Keratinocyte (primary cell): ENCODE measurements at regions not wholly inside any gene's neighbourhood (a gene's known extent, or its start where the extent isn't known, plus 50 kb on each side); places are given as distances from the start of the nearest gene placed in this dataset.

ENCODE experiments used
- DNase-seq: peaks from one replicate; pipeline ENCODE4 v3.0.0-alpha.2; 2011; ENCODE audit warnings: low read depth, missing footprints, low spot score
- FAIRE-seq: peaks from 2 replicates; lab custom pipeline; 2011; peaks lifted over from hg19 to GRCh38; lab: Jason Lieb, UNC
- H2AFZ ChIP-seq: 2 replicates; pipeline ENCODE4 v1.6.0; 2012; ENCODE audit warnings: low read length, control low read depth, inconsistent platforms; ENCODE audit not compliant: control insufficient read depth
- H3K27ac ChIP-seq: 2 replicates; pipeline ENCODE4 v1.5.1; 2011; ENCODE audit warnings: low read length; ENCODE audit not compliant: control insufficient read depth, insufficient read depth
- H3K27me3 ChIP-seq: 3 replicates; pipeline ENCODE4 v1.6.0; 2011; ENCODE audit warnings: low read length; ENCODE audit not compliant: control insufficient read depth, insufficient read depth; ENCODE audit errors: extremely low read depth
- H3K36me3 ChIP-seq, 2 experiments: 2 replicates in 1 of 2; 3 replicates in 1 of 2; pipeline ENCODE4 v1.5.1; 2011; ENCODE audit warnings: low read length in 2 of 2, mild to moderate bottlenecking in 1 of 2; ENCODE audit not compliant: control insufficient read depth in 2 of 2, insufficient read depth in 2 of 2; ENCODE audit errors: extremely low read depth in 1 of 2
- H3K4me1 ChIP-seq: 3 replicates; pipeline ENCODE4 v1.5.1; 2011; ENCODE audit warnings: low read length; ENCODE audit not compliant: control insufficient read depth, insufficient read depth; ENCODE audit errors: extremely low read depth
- H3K4me2 ChIP-seq: 3 replicates; pipeline ENCODE4 v1.6.0; 2011; ENCODE audit warnings: low read depth, low read length; ENCODE audit not compliant: control insufficient read depth, insufficient read depth; ENCODE audit errors: extremely low read depth
- H3K4me3 ChIP-seq, 3 experiments: fragments of 200-600 bp in 1 of 3; sonication (generic) in 1 of 3; 2 replicates in 2 of 3; 3 replicates in 1 of 3; pipeline ENCODE4 v1.5.1; 2011 to 2016; ENCODE audit warnings: low read length in 3 of 3, mild to moderate bottlenecking in 3 of 3, control low read depth in 2 of 3, inconsistent platforms in 1 of 3, low read depth in 1 of 3, mixed read lengths in 1 of 3, mixed run types in 1 of 3, moderate library complexity in 1 of 3; ENCODE audit not compliant: control insufficient read depth in 2 of 3, insufficient read depth in 2 of 3; ENCODE audit errors: extremely low read depth in 1 of 3
- H3K79me2 ChIP-seq: 2 replicates; pipeline ENCODE4 v1.6.0; 2012; ENCODE audit warnings: low read length; ENCODE audit not compliant: control insufficient read depth, insufficient read depth
- H3K9ac ChIP-seq: 3 replicates; pipeline ENCODE4 v1.6.0; 2011; ENCODE audit warnings: low read length; ENCODE audit not compliant: control insufficient read depth, insufficient read depth; ENCODE audit errors: extremely low read depth
- H3K9me1 ChIP-seq: 3 replicates; pipeline ENCODE4 v1.6.0; 2011; ENCODE audit warnings: low read length; ENCODE audit not compliant: control insufficient read depth, insufficient read depth; ENCODE audit errors: extremely low read depth
- H3K9me3 ChIP-seq: 2 replicates; pipeline ENCODE4 v1.5.1; 2012; ENCODE audit warnings: low read depth, low read length; ENCODE audit not compliant: control insufficient read depth
- H4K20me1 ChIP-seq: 3 replicates; pipeline ENCODE4 v1.6.0; 2011; ENCODE audit warnings: low read length; ENCODE audit not compliant: control insufficient read depth, insufficient read depth; ENCODE audit errors: extremely low read depth
- EZH2 ChIP-seq: IDR thresholded peaks from one replicate; pipeline ENCODE4 v1.6.1; 2012; ENCODE audit warnings: inconsistent platforms, mild to moderate bottlenecking, low read length, moderate library complexity
- dilution Hi-C: fragments of 300-500 bp; cut with MboI; formaldehyde crosslinking; loops from one replicate; pipeline ENCODE4 v1.7.0; 2020; ENCODE audit warnings: low sequenced_read_pairs; ENCODE audit not compliant: extremely low pct_ligation_motif_present
- TF ChIP-seq, protein P1 (sequence below), 3 experiments: IDR thresholded peaks in 1 of 3; conservative IDR thresholded peaks in 1 of 3; optimal IDR thresholded peaks in 1 of 3; 2 replicates in 2 of 3; 3 replicates in 1 of 3; pipeline versions ENCODE3 to v1.5.1; 2011; ENCODE audit warnings: low read length in 3 of 3, mild to moderate bottlenecking in 3 of 3, moderate library complexity in 2 of 3, control low read depth in 1 of 3, inconsistent platforms in 1 of 3; ENCODE audit not compliant: insufficient read depth in 2 of 3; ENCODE audit errors: extremely low read depth in 1 of 3

DNA sequence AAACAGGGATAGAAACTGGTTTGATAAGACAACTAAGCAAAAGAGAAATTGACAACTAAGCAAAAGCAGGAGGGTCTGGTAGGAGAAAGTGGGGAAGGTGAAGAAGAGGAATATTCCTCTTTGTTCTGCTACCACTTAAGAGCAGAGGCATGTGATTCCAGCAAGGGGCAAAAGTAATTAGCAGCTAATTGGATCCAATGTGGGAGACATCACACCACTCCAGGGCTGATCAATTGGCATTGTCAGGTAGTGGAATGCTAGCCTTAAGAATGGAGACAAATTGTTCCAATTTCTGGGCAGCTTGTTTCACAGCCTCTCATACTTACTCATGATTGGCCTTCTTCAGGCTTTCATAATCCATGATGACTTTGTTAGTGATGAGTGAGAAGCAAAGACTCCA is 547.1 kb upstream of the GCFC2 start:
- Histone ChIP-seq H3K27ac (no peak overlapping the region), H3K79me2 (no peaks in the 10 kb centered on the region), H2AFZ (no peak overlapping the region), H3K4me3 (no peak overlapping the region), H3K27me3 (no peaks in the 10 kb centered on the region), H4K20me1 (no peaks in the 10 kb centered on the region), H3K4me2 (no peak overlapping the region), H3K4me1 (no peaks in the 10 kb centered on the region), H3K9me1 (no peaks in the 10 kb centered on the region), H3K9ac (no peak overlapping the region), H3K36me3 (no peaks in the 10 kb centered on the region), H3K9me3 (no peaks in the 10 kb centered on the region)
- TF ChIP-seq, protein P1, sequence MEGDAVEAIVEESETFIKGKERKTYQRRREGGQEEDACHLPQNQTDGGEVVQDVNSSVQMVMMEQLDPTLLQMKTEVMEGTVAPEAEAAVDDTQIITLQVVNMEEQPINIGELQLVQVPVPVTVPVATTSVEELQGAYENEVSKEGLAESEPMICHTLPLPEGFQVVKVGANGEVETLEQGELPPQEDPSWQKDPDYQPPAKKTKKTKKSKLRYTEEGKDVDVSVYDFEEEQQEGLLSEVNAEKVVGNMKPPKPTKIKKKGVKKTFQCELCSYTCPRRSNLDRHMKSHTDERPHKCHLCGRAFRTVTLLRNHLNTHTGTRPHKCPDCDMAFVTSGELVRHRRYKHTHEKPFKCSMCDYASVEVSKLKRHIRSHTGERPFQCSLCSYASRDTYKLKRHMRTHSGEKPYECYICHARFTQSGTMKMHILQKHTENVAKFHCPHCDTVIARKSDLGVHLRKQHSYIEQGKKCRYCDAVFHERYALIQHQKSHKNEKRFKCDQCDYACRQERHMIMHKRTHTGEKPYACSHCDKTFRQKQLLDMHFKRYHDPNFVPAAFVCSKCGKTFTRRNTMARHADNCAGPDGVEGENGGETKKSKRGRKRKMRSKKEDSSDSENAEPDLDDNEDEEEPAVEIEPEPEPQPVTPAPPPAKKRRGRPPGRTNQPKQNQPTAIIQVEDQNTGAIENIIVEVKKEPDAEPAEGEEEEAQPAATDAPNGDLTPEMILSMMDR (optimal IDR thresholded peaks at IDR 0.05 in 1 of 3, IDR thresholded peaks at IDR 0.05 in 1 of 3, conservative IDR thresholded peaks at IDR 0.05 in 1 of 3; ENCODE audit: extremely low read depth in 1 of 3, insufficient read depth in 2 of 3, low read length in 3 of 3), result no peak
- TF ChIP-seq EZH2, result no peak
- FAIRE-seq, result no peak
- dilution Hi-C loops, result no loop called here
- no peak for DNase-seq

GRCh38 chr2:76256458-76257088 is 545.9 kb upstream of the GCFC2 start:
- Histone ChIP-seq H3K27ac (no peak overlapping the region), H3K79me2 (no peaks in the 10 kb centered on the region), H3K27me3 (no peaks in the 10 kb centered on the region), H4K20me1 (no peaks in the 10 kb centered on the region), H3K4me1 (no peaks in the 10 kb centered on the region), H3K9ac (no peak overlapping the region), H3K4me3 (no peak overlapping the region), H3K4me2 (no peak overlapping the region), H3K36me3 (no peaks in the 10 kb centered on the region), H3K9me1 (no peaks in the 10 kb centered on the region), H3K9me3 (no peaks in the 10 kb centered on the region), H2AFZ (no peak overlapping the region)
- FAIRE-seq, result no peak
- dilution Hi-C loops, result no loop called here
- no peak for TF ChIP-seq EZH2
- TF ChIP-seq, protein P1 (optimal IDR thresholded peaks at IDR 0.05 in 1 of 3, IDR thresholded peaks at IDR 0.05 in 1 of 3, conservative IDR thresholded peaks at IDR 0.05 in 1 of 3; ENCODE audit: extremely low read depth in 1 of 3, insufficient read depth in 2 of 3, low read length in 3 of 3), result no peak
- DNase-seq, result no peak
